ENCODE measurements at regions not wholly inside any gene's neighbourhood (a gene's known extent, or its start where the extent isn't known, plus 50 kb on each side); places are given as distances from the start of the nearest gene placed in this dataset.

DNA sequence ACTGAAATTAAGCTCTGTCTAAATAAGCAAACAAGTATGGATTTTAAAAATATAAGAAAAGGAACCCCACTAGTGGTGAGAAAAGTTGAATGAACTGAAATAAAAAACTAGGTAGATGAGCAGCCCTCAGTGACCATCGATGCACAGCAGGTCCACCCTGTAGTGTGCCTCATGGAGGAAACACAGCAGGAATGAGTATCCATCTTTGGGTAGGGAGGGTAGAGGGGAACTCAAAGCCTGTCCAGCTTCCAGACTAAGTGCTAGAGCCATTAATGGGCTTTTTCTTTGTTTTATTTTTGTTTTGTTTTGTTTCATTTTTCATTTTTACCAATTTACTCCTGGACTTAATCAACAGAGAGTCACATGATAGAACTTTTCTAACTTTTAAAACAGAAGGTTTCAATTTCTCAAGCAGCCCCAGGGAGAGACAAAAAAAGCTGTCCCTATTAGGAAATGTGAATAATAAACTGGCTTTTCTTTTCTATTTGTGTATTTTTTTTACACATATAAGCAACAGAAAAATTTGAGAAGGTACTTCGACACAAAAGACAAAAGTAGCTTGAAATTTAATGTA lies 700.6 kb downstream of the HACE1 start:
- ChIA-PET CTCF (no interaction called here), POLR2A (no interaction called here)

DNA sequence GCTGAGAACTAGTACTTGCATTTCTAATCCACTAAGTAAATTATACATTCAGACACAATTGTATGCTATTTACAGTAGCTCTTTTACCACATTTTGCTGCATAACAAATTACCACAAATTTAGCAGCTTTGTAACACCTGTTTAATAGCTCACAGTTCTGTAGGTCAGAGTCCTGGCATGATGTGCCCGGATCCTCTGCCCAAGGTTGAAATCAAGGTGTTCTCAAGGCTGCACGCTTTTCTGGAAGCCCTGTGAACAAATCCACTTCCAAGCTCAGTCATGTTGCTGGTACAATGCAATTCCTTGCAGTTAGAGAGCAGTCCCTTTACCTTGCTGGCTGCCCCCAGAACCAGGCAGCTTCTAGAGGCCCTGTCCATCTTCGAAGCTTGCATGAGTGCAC lies 716.0 kb downstream of the HACE1 start:
- CTCF ChIA-PET: no interaction called here
- POLR2A ChIA-PET: no interaction called here

DNA sequence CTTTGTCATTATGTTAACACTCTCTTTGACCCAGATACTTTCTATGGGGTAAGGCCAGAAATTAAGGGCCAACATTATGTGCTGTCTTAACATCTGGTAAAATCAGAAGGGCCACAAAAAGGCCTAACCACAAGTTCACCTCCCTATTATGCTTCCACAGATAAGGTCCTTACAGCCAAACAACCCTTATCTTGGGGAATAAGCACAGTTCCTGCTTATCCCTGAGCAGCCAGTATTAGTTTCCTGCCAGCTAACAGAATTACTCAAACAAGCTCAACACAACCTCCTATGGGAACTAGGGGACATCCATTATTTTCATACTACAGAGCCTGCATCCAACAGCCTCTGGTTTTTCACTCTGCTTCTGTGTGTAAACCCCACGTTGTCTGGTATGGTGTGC lies 724.8 kb downstream of the HACE1 start:
- CTCF ChIA-PET: no interaction called here
- POLR2A ChIA-PET: no interaction called here

DNA sequence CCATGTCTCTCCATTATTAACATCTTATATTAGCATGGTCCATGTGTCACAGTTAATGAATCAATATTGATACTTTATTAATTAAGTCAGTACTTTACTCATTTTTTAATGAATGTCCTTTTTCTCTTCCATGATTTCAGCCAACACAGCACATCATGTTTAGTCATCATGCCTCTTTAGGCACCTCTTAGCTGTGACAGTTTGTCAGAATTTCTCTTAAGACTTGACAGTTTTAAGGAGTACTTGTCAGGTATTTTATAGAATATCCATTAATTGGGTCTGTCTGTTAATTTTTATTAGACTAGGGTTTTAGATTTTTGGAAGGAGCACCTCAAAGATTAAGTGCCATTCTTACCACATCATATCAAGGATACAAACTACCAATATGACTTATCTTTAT lies 729.4 kb downstream of the HACE1 start:
- ChIA-PET CTCF (no interaction called here), POLR2A (no interaction called here)

DNA sequence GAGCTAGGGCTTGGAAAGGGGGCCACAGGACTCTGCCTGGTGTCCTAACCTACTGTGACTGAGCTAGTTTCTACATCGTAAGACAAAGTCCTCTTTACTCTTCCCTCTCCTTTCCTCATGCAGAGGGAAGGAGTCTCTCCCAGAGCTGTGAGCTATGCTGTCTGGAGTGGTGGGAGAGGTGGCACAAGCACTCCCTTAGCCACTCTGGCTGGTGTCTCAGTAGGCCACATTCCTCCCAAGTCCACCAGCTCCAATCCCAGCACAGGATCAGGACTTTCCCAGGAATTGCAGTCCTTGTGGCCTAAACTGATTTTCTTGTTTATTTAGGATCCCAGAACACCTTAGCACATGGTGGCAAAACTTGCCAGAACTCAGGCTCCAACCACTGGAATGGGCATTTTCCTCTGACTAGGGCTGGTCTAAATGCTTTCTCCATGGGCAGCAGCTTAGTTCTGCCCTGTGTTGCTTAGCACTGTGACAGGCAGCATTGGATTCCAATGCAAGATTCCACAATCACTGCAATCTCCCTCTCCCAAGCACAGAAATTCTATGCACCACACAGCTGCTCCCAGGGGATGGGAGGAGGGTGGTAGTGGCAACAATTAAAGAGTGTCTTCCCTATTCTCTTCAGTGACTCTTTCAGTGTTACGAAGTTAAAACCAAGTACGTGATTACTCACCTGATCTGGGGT lies 733.3 kb downstream of the HACE1 start:
- ChIA-PET CTCF (no interaction called here), POLR2A (no interaction called here)

DNA sequence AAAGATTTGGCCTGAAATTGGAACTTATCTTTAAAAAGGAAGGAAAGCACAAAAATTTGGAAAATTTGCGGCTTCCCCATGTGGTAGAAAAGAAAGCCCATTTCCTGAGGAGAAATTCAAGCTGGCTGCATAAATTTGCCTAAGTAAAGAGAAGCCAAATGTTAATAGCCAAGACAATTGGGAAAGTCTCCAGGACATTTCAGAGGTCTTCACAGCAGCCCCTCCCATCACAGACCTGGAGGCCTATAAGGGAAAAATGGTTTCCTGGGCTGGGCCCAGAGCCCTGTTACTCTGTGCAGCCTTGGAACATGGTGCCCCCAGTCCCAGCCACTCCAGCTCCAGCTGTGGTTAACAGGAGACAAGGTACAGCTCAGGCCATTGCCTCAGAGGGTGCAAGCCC lies 736.5 kb downstream of the HACE1 start:
- ChIA-PET POLR2A (no interaction called here), CTCF (no interaction called here)

DNA sequence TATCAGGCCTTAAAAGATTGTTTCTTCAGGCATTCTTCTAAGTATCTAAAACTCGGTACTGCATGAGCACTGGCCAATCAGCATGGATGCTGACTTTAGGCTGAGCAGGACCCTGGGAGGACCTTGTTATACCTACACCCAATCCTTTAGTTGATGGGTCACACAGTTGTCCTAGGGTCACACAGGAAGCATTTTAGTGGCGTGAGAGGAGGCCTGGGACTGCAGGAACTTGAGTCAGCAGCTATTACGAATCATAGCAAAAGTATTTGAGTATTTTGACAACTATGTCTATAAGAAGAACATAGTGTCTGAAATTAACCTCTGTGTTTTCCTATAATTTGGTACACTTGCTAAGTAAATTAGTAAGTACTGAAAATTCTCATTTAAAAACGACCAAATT lies 741.4 kb downstream of the HACE1 start:
- POLR2A ChIA-PET: no interaction called here
- CTCF ChIA-PET: no interaction called here

DNA sequence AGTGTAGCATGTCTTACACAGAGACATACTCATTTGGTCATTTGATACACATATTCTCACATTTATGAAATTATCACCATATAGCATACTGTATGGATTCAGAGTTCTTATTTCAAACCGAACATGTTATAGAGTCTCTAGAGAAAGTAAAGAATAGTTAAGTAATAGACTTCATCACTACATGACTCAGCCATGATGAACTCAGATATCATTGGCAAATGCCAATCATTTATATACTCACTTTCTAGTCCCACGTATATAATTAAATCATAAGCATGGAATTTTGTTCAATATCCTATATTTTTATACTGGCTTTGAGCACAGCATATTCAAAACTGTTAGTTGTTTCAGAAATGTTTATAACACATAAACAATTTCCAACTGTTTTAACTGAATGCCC lies 749.9 kb downstream of the HACE1 start:
- POLR2A ChIA-PET: no interaction called here
- CTCF ChIA-PET: no interaction called here

DNA sequence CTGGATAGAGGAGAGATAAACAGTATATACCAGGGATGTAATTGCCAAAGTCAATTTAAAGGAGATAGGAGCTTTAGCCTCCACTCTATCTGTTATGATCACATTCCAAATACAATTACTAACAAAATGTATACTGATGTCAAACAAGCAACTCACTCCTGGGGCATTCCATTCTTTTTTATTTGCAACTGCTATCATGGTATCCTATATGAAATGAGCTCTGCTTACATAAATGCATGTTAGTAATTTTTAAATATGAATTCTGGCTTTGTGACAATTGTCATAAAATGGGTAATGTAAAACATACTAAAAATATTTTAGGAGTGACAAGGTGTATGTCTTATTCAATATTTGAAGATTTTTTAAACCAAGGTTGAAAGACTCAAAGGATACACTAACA lies 751.1 kb downstream of the HACE1 start:
- ChIA-PET POLR2A (no interaction called here), CTCF (no interaction called here)

DNA sequence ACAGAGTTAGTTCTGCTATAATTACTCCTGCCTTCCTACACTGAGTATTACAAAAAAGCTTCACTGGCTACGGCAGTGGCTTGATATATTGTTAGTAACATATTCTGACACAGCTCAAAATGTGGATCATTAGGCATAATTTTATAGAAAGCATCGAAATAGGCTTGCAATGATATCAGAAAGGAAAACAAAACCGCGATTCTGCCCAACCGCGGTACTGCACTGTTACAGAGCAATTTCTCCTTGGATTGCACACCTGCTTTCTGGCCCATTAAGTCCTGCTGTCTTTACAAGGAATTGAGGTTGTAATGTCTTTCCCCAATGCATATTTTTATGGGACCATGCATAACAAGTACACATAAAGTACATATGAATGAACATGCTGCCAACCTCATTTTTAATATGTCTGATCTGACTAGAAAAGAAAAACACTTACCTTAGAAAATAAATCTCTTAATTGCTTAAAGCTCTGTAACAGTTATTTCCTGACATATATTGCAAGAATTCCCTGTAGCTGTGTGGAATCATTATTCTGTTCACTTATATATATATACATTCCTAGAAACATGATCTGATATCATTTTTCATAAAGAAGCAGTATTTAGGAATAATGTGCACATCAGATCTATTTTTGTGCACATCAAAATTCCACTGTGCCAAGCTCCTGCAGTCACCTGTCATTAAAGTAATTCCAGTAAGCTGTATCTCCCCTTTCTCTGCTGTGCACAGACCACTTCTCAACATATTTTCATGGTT lies 763.9 kb downstream of the HACE1 start:
- CTCF ChIA-PET: interaction anchor here (0.6 kb wide), 1 partner anchor 204 kb away, joined by 4 read pairs; no protein-coding TSS in a partner anchor
- POLR2A ChIA-PET: no interaction called here

DNA sequence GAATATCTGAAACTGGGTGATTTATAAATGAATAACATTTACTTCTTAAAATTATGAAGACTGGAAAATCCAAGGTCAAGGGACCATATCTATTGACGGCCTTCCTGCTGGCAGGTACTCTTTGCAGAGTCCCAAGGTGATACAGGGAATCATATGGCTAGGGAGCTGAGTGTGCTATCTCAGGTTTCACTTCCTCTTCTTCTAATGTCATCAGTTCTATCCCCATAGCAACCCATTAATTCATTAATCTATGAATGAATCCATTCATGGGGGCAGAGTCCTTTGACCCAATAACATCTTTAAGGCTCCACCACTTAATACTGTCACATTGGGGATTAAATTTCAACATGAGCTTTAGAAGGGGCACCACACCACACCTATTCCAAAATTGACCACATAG lies 772.0 kb downstream of the HACE1 start:
- CTCF ChIA-PET: no interaction called here
- POLR2A ChIA-PET: no interaction called here

DNA sequence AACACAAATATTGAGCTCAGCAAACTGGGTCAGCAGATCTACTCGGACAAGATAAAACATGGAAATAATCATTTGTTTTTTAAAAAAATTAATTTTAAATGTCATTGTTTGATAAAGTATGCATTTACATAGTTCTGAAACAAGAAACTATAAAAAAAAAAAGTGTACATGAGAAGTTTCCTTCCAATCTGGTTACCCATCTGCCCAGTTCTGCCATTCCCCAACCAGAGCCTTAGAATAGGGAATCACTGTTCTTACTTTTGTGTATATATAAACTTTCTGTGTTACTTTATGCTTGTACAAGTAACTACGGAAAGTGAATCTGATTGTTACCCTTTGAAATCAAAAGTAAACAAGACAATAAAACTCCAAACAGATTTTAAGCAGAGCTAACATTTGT lies 791.4 kb downstream of the HACE1 start:
- ChIA-PET POLR2A (no interaction called here), CTCF (no interaction called here)

DNA sequence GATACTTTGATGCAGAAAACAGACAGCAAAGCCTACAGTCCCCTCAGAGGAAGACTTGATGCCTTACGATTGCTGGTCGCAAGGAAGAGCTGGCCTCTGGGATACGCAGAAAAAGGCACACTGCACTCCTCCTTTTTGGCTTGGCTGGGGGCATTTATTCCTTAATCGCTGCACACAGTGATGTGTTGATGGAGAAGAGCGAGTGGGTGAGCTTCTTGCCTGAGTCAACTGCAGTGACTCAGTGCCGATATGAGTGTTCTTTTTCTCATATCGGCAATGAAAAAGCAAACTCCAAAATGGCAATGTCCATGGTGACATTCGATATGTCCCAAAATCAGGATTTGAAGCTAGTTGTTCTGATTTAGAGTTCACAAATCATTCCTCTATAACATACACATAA lies 794.8 kb downstream of the HACE1 start:
- POLR2A ChIA-PET: no interaction called here
- CTCF ChIA-PET: no interaction called here

DNA sequence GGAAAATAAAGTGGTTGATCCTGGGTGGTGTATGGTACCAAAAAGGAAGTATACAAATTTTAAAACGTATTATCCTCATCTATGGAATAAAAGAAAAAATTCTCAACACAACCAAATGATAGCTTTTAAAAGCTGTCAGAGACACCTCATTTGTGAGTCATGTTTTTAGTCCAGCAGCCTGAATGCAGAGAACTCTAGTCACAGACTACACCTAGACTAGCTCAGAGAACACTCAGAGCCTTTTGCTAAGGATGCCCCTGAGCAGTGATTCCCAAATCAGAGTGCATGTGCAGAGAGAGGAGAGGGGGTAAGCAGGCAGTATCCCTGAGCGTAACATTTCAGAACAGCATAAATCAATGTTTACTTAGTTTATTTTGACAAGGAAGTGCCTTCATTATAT lies 809.3 kb downstream of the HACE1 start:
- ChIA-PET CTCF (interaction anchor here (0.6 kb wide), 1 partner anchor 13 kb away, joined by 3 read pairs; no protein-coding TSS in a partner anchor), POLR2A (no interaction called here)

DNA sequence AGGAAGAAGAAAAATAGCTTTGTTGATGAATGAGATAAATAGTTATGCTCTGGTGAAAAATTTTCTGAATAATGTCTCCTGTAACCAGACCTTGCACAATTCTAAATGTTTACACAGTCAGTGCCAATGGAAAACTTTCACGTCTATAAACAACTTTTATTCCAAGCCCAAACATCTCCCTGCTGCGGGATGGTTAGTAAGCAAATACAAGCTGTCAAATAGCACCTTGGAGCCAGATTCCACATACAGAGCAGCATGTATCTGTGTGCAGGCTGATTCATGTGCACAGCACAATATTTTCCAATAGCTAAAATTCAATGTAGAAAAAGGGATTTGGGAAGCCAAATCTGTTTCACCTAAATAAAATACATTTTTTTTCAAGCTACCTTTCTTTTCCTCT lies 813.3 kb downstream of the HACE1 start:
- POLR2A ChIA-PET: no interaction called here
- CTCF ChIA-PET: no interaction called here

DNA sequence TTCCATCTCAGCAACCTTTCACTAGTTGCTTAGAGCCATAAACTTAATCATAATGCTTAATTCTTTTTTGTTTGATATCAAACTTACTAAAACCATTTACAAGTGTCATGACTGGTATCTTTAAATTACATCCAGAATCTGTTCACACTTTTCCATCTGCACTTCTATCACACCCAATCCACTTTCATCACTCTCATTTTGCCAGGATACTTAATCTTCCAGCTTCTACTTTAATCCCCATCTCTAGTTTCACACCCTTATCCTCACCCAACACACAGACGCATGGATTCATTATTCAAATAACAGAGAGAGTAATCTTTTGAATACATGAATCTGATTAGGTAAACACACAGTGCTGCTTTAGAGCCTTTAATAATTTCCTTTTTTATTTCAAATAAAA lies 828.4 kb downstream of the HACE1 start:
- CTCF ChIA-PET: no interaction called here
- POLR2A ChIA-PET: no interaction called here

DNA sequence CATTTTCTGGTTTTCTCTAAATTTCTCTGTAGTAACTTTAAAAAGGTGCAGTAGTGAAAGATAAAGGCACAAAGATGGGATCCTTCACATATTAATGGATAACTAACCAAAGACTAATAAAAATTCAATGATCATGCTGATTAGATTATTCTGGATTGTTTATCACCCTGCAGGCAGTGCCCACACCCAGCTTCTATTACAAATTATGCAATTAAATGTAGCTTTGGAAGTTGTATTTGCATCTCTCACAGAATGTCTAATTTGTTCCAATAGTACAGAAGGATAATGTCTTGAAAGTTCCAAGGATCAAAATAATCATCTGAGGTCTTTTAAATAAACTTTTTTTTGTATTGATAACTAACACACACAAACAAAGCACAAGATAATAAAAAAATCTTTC lies 837.6 kb downstream of the HACE1 start:
- CTCF ChIA-PET: no interaction called here
- POLR2A ChIA-PET: no interaction called here

DNA sequence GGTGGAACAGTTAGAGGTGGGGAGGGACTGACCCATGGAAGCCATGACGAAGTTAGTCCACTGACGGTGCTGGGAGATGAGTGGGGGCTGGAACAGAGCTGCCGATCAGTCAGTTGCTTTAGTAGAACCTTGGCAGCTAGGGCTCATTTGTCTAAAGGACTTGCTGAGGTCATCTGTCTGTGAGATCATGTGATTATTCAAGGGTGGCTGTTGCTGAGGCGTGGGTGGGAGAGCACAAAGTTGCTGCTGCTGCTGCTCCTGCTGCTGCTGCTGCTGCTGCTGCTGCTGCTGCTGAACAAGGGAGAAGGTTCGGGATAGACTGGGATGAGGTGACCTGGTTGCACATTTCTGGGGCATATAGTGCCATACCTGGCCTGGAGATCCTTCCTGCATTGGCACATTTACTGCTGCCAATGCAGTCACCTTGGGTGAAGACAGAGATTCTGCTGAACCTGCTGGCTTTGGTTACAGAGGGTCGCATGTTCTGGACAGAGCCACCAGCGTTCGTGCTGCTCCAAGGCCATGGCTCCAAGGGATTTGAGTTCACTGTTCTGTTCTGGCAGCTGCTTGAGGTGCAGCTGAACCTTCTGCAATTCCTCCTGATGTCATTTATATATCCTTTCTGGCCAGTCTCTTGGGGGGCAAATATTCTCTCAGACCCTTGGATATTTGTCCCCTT lies 840.5 kb downstream of the HACE1 start:
- CTCF ChIA-PET: no interaction called here
- POLR2A ChIA-PET: no interaction called here

DNA sequence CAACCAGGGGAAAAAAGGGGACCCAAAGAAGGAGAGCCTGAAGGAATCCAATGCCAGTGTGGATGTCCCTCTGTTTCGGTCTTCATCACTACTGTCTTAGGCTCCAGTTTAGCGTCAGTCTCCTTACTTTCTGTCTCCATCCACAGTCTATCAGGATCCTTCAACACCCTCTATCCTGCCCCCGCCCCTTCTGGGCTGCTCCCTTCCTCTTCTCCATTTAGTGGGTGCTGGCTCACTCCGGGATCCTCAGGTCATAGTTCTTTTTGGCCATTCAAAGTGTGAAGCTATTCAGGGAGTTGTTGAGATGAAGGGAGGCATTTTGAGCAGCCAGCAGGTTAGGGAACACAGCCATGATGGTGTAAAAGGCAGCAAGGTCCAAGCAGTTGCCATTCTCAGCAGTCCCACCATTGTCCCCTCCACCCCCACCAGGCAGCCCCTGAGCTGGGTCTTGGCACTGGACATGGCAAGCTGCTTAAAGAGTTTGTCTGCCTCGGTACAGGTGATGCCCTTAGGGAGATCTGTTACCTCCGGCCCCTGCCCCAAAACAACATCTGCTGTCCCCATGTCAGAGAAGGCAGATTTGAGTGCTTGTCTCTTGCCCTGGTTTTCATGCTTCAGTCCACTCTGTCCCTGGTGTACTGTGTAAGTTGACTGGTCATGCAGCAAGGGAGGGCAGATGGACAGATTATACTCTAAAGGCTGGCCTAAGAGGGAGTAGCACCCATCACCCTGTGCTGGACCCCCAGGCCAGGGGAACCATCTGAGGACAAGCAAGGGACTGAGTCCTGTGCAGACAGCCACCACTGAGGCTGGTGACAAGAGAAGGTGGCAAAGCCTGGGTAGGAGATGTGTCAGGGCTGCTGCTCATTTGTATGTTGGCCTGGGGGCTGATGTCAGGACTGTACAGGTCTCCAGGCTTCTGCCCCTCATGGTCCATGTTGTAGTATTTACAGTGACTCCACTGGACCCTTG lies 842.0 kb downstream of the HACE1 start:
- POLR2A ChIA-PET: no interaction called here
- CTCF ChIA-PET: no interaction called here
